ENCODE measurements at regions not wholly inside any gene's neighbourhood (a gene's known extent, or its start where the extent isn't known, plus 50 kb on each side); places are given as distances from the start of the nearest gene placed in this dataset.
A peak's percentile ranks its signal among the peaks of the same experiment; 100 is the strongest.

- TF ChIP-seq CTCF (IDR thresholded peaks at IDR 0.05; ENCODE audit: insufficient read depth, low read depth, low read length, missing control alignments), result no peak
- DNase-seq (ENCODE audit: low read depth), result peak; percentile 26
- H3K4me3 ChIP-seq (ENCODE audit: low read depth, low read length), result no peak overlapping the region
Observed at GRCh38 chr18:71011389-71011788, 722.5 kb downstream of the SOCS6 start.

GRCh38 chr18:71008257-71008656 is 719.4 kb downstream of the SOCS6 start:
- no peak for TF ChIP-seq CTCF (IDR thresholded peaks at IDR 0.05; ENCODE audit: insufficient read depth, low read depth, low read length, missing control alignments)
- DNase-seq (ENCODE audit: low read depth), result no peak
- H3K4me3 ChIP-seq (ENCODE audit: low read depth, low read length), result no peak overlapping the region

GRCh38 chr18:71001597-71001996 is 712.8 kb downstream of the SOCS6 start:
- H3K4me3 ChIP-seq (ENCODE audit: low read depth, low read length), result no peak overlapping the region
- TF ChIP-seq CTCF (IDR thresholded peaks at IDR 0.05; ENCODE audit: insufficient read depth, low read depth, low read length, missing control alignments), result no peak
- DNase-seq (ENCODE audit: low read depth), result no peak

GRCh38 chr18:70998490-70998889 is 709.6 kb downstream of the SOCS6 start:
- H3K4me3 ChIP-seq (ENCODE audit: low read depth, low read length), result no peak overlapping the region
- DNase-seq (ENCODE audit: low read depth), result no peak
- TF ChIP-seq CTCF (IDR thresholded peaks at IDR 0.05; ENCODE audit: insufficient read depth, low read depth, low read length, missing control alignments), result no peak

- no peak overlapping the region for H3K4me3 ChIP-seq (ENCODE audit: low read depth, low read length)
- no peak for TF ChIP-seq CTCF (IDR thresholded peaks at IDR 0.05; ENCODE audit: insufficient read depth, low read depth, low read length, missing control alignments)
- DNase-seq (ENCODE audit: low read depth), result no peak
Observed at GRCh38 chr18:70994116-70994515, 705.3 kb downstream of the SOCS6 start.

- TF ChIP-seq CTCF (IDR thresholded peaks at IDR 0.05; ENCODE audit: insufficient read depth, low read depth, low read length, missing control alignments), result no peak
- H3K4me3 ChIP-seq (ENCODE audit: low read depth, low read length), result no peak overlapping the region
- no peak for DNase-seq (ENCODE audit: low read depth)
Observed at GRCh38 chr18:70991577-70991976, 702.7 kb downstream of the SOCS6 start.

- no peak overlapping the region for H3K4me3 ChIP-seq (ENCODE audit: low read depth, low read length)
- no peak for TF ChIP-seq CTCF (IDR thresholded peaks at IDR 0.05; ENCODE audit: insufficient read depth, low read depth, low read length, missing control alignments)
- DNase-seq (ENCODE audit: low read depth), result no peak
Observed at GRCh38 chr18:70985948-70986347, 697.1 kb downstream of the SOCS6 start.

All from GM12865 (cell line).